Right lobe of liver (tissue), 4 donors: ENCODE measurements at regions not wholly inside any gene's neighbourhood (a gene's known extent, or its start where the extent isn't known, plus 50 kb on each side); places are given as distances from the start of the nearest gene placed in this dataset.

Source experiments
- POLR2A ChIP-seq: fragments of 450-650 bp; IDR thresholded peaks from one replicate; pipeline ENCODE4 v1.6.1; 2017; ENCODE audit warnings: antibody characterized with exemption, mild to moderate bottlenecking
- TF ChIP-seq, protein P1 (sequence below), 4 donors: fragments of 200-600 bp in 3 of 4; fragments of 450-650 bp in 1 of 4; IDR thresholded peaks; one replicate each; pipeline versions ENCODE4 v1.5.1 to v1.8.0; 2016 to 2022; ENCODE audit warnings: antibody characterized with exemption in 4 of 4, mild to moderate bottlenecking in 2 of 4
- donor health status: DM: no; HTN: no; CAD: no.
- donor health status: DM: no; HTN: no; CAD: no.
- donor health status: DM: no; HTN: yes; CAD: no.

DNA sequence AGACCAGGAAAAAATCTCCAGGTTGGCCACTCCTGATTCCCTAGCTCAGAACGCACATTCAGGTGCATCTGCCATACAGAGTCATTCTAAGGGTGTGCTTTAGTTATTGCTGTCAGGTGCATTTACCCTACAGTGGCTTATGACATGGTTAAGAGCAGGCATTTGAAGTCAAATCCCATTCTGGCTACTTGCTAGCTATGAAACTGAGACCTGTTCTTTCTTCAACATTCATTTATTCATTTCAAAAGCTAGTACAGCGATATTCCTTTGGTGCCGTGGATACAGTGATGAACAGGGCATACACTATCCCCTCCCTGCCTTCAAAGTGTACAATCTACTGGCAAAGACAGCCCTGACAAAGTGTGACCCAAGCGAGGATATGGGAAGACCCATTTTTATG is 508.3 kb downstream of the NPIPA7 start:
- TF ChIP-seq, protein P1, sequence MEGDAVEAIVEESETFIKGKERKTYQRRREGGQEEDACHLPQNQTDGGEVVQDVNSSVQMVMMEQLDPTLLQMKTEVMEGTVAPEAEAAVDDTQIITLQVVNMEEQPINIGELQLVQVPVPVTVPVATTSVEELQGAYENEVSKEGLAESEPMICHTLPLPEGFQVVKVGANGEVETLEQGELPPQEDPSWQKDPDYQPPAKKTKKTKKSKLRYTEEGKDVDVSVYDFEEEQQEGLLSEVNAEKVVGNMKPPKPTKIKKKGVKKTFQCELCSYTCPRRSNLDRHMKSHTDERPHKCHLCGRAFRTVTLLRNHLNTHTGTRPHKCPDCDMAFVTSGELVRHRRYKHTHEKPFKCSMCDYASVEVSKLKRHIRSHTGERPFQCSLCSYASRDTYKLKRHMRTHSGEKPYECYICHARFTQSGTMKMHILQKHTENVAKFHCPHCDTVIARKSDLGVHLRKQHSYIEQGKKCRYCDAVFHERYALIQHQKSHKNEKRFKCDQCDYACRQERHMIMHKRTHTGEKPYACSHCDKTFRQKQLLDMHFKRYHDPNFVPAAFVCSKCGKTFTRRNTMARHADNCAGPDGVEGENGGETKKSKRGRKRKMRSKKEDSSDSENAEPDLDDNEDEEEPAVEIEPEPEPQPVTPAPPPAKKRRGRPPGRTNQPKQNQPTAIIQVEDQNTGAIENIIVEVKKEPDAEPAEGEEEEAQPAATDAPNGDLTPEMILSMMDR (IDR thresholded peaks at IDR 0.05): no peak
- TF ChIP-seq POLR2A: no peak
